ENCODE measurements at regions not wholly inside any gene's neighbourhood (a gene's known extent, or its start where the extent isn't known, plus 50 kb on each side); places are given as distances from the start of the nearest gene placed in this dataset.

DNA sequence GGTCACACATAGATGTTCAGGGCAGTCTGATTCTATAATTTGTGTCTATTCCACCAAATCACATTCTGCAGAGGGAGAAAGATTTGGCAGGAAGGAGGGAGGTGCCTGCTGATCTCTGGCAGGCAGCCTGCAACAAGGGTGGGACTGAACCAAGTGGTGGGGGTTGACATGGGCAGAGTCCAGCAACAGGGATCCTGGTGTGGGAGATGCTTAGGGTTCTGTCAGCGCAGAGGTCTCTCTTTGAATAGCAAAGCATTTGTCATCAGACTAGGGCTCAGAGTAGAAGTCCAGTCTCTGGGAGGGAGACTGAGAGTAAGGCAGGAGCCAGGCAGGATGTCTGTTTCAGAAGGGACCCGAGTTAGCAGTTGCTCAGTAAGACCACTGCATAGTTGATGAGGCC is 94.6 kb downstream of the UTP18 start:
- TF ChIP-seq, protein P1, sequence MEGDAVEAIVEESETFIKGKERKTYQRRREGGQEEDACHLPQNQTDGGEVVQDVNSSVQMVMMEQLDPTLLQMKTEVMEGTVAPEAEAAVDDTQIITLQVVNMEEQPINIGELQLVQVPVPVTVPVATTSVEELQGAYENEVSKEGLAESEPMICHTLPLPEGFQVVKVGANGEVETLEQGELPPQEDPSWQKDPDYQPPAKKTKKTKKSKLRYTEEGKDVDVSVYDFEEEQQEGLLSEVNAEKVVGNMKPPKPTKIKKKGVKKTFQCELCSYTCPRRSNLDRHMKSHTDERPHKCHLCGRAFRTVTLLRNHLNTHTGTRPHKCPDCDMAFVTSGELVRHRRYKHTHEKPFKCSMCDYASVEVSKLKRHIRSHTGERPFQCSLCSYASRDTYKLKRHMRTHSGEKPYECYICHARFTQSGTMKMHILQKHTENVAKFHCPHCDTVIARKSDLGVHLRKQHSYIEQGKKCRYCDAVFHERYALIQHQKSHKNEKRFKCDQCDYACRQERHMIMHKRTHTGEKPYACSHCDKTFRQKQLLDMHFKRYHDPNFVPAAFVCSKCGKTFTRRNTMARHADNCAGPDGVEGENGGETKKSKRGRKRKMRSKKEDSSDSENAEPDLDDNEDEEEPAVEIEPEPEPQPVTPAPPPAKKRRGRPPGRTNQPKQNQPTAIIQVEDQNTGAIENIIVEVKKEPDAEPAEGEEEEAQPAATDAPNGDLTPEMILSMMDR (IDR thresholded peaks at IDR 0.05): no peak
- TF ChIP-seq EP300 (IDR thresholded peaks at IDR 0.05): no peak
